ENCODE measurements at regions not wholly inside any gene's neighbourhood (a gene's known extent, or its start where the extent isn't known, plus 50 kb on each side); places are given as distances from the start of the nearest gene placed in this dataset.

DNA sequence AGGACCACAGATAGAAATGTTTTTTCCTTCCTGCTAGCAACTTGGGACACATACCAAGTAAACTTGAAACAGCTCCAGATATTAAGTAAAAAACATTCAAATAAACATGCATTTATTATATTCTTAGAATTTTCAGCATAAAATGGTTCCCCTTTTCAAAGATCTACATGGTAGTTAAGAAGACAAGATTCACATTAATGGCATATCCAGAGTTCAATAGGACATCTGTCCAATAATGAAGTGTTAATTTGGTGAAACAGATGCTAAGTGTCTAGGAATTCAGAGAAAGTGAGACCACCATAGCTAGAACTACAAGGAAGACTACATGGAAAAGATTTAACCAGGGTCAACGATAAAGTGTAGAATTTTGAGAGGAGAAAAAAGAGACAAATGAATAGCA lies 184.9 kb downstream of the COL12A1 start (continued):
- TF ChIP-seq MCM2 (IDR thresholded peaks at IDR 0.05; ENCODE audit: low read depth) = no peak

DNA sequence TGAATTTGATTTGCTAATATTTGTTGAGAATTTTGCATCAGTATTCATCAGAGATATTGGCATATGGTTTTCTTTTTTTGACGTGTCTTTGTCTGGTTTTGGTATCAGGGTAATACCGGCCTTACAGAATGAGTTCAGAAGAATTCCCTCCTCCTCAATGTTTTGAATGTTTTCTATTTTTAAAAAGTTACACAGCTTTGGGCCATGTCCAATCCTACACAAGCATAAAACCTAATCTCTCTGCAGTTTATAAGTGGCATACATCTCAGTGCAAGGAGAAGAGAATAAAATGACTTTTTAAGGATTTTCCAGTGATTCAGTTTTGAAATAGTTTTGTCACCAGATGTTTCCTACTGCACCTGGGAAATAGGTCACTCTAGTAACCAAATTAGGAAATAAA lies 185.5 kb downstream of the COL12A1 start:
- Histone ChIP-seq H3K27me3 (ENCODE audit: control insufficient read depth in 2 of 2, insufficient read depth in 2 of 2, low read length in 2 of 2) (no peaks in the 10 kb centered on the region), H2AFZ (ENCODE audit: low read depth, low read length) (no peak overlapping the region), H3K4me2 (ENCODE audit: insufficient read depth, low read length) (no peak overlapping the region), H3K27ac (ENCODE audit: extremely low read depth, low read depth, low read length) (no peak overlapping the region), H3K4me3 (no peak overlapping the region), H3K9me1 (ENCODE audit: control insufficient read depth, insufficient read depth, low read length) (no peaks in the 10 kb centered on the region), H3K9ac (ENCODE audit: insufficient read depth in 1 of 2, low read depth in 2 of 2, low read length in 2 of 2) (no peak overlapping the region), H3K9me3 (replicated peaks; ENCODE audit: control insufficient read depth, insufficient read depth, low read depth, low read length) (no peaks in the 10 kb centered on the region), H4K20me1 (replicated peaks; ENCODE audit: control insufficient read depth, insufficient read depth, low read length) (no peaks in the 10 kb centered on the region), H3K36me3 (ENCODE audit: control insufficient read depth, insufficient read depth, low read length) (no peaks in the 10 kb centered on the region), H3K4me1 (replicated peaks in 1 of 2; ENCODE audit: control insufficient read depth in 2 of 2, insufficient read depth in 2 of 2, low read length in 2 of 2) (no peaks in the 10 kb centered on the region), H3K79me2 (ENCODE audit: control insufficient read depth, insufficient read depth, low read length) (no peaks in the 10 kb centered on the region)
- BruUV-seq (replicated peaks) = no TSS peak
- intact Hi-C loops (cut with micrococcal nuclease) (no loop called here), in situ Hi-C loops (cut with MboI) (no loop called here)
- TF ChIP-seq ZNF717 (CRISPR knock-in tag; IDR thresholded peaks at IDR 0.05) (no peak), RBM39 (optimal IDR thresholded peaks at IDR 0.05; ENCODE audit: low read depth, low read length) (no peak), RBM17 (IDR thresholded peaks at IDR 0.05; ENCODE audit: borderline replicate concordance, low read depth, low read length) (no peak), TFAP4 (CRISPR knock-in tag; IDR thresholded peaks at IDR 0.05; ENCODE audit: borderline replicate concordance) (no peak), NR2C2 (CRISPR knock-in tag; IDR thresholded peaks at IDR 0.05) (no peak), NR2C2 (tag; IDR thresholded peaks at IDR 0.05) (no peak), ZNF778 (CRISPR knock-in tag; IDR thresholded peaks at IDR 0.05) (no peak), ZEB2 (IDR thresholded peaks at IDR 0.05) (no peak), COPS2 (conservative IDR thresholded peaks at IDR 0.05) (no peak)
- TF ChIP-seq, protein P1, sequence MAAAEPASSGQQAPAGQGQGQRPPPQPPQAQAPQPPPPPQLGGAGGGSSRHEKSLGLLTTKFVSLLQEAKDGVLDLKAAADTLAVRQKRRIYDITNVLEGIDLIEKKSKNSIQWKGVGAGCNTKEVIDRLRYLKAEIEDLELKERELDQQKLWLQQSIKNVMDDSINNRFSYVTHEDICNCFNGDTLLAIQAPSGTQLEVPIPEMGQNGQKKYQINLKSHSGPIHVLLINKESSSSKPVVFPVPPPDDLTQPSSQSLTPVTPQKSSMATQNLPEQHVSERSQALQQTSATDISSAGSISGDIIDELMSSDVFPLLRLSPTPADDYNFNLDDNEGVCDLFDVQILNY (CRISPR knock-in tag; IDR thresholded peaks at IDR 0.05) = no peak
- TF ChIP-seq, protein P2, sequence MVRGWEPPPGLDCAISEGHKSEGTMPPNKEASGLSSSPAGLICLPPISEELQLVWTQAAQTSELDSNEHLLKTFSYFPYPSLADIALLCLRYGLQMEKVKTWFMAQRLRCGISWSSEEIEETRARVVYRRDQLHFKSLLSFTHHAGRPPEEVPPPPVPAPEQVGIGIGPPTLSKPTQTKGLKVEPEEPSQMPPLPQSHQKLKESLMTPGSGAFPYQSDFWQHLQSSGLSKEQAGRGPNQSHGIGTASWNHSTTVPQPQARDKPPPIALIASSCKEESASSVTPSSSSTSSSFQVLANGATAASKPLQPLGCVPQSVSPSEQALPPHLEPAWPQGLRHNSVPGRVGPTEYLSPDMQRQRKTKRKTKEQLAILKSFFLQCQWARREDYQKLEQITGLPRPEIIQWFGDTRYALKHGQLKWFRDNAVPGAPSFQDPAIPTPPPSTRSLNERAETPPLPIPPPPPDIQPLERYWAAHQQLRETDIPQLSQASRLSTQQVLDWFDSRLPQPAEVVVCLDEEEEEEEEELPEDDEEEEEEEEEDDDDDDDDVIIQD (CRISPR knock-in tag; IDR thresholded peaks at IDR 0.05) = no peak
- ChIA-PET POLR2A (no interaction called here), CTCF (ENCODE audit: low intra/inter-chr PET ratio) (no interaction called here)
- 0% methylated on average over 2 of the region's 2 CpGs for WGBS (ENCODE audit: insufficient coverage, low coverage, missing lambda C conversion rate)
- ATAC-seq (no peak), DNase-seq (ENCODE audit: extremely low read depth in 1 of 4, low spot score in 3 of 4) (no peak), FAIRE-seq (no peak)

Measured in K562 (cell line).